Activated naive CD8-positive, alpha-beta T cell treated with anti-CD3 and anti-CD28 coated beads, Interleukin-2, amount 50 U/mL, for 24 hours (primary cell): ENCODE measurements at regions not wholly inside any gene's neighbourhood (a gene's known extent, or its start where the extent isn't known, plus 50 kb on each side); places are given as distances from the start of the nearest gene placed in this dataset.

Experiments used
- ATAC-seq: fragments of 150-1000 bp; cut with Tn5 transposase; one replicate; pipeline ENCODE4 v1.10.0; 2021
- DNase-seq: peaks from one replicate; pipeline ENCODE4 v3.0.0; 2021
- H3K27ac Mint-ChIP-seq: one replicate; pipeline ENCODE4 v1.8.0; 2021; ENCODE audit warnings: mild to moderate bottlenecking, mixed read lengths
- H3K27me3 Mint-ChIP-seq: one replicate; pipeline ENCODE4 v1.8.0; 2021; ENCODE audit warnings: mixed read lengths
- H3K36me3 Mint-ChIP-seq: one replicate; pipeline ENCODE4 v1.8.0; 2021; ENCODE audit warnings: low read depth, mixed read lengths
- H3K4me1 Mint-ChIP-seq: one replicate; pipeline ENCODE4 v1.8.0; 2021; ENCODE audit warnings: mixed read lengths
- H3K4me3 Mint-ChIP-seq: one replicate; pipeline ENCODE4 v1.8.0; 2021; ENCODE audit warnings: mild to moderate bottlenecking, moderate library complexity, mixed read lengths
- H3K9me3 Mint-ChIP-seq: one replicate; pipeline ENCODE4 v1.8.0; 2021; ENCODE audit warnings: mixed read lengths

GRCh38 chr14:34254571-34254970 lies 207.5 kb downstream of the SPTSSA start:
- Mint-ChIP-seq H3K36me3 (no peaks in the 10 kb centered on the region), H3K4me3 (no peak overlapping the region), H3K4me1 (no peaks in the 10 kb centered on the region), H3K9me3 (no peaks in the 10 kb centered on the region), H3K27ac (no peak overlapping the region), H3K27me3 (peaks cover 2% of the 10 kb centered on the region)
- DNase-seq (no peak), ATAC-seq (no peak)

GRCh38 chr14:34254031-34254430 lies 208.0 kb downstream of the SPTSSA start:
- no peak overlapping the region for H3K27ac Mint-ChIP-seq

GRCh38 chr14:34252227-34252626 lies 209.8 kb downstream of the SPTSSA start:
- no peak for ATAC-seq
- no peaks in the 10 kb centered on the region for H3K4me1 Mint-ChIP-seq
- H3K4me3 Mint-ChIP-seq, result no peak overlapping the region
- no peaks in the 10 kb centered on the region for H3K36me3 Mint-ChIP-seq
- H3K27ac Mint-ChIP-seq, result no peak overlapping the region
- peaks cover 2% of the 10 kb centered on the region for H3K27me3 Mint-ChIP-seq
- H3K9me3 Mint-ChIP-seq, result no peaks in the 10 kb centered on the region
- no peak for DNase-seq

More at GRCh38 chr14:34254031-34254430, 208.0 kb downstream of the SPTSSA start:
- no peak for DNase-seq
- no peak for ATAC-seq
- no peak overlapping the region for H3K4me3 Mint-ChIP-seq
- no peaks in the 10 kb centered on the region for H3K4me1 Mint-ChIP-seq
- H3K36me3 Mint-ChIP-seq, result no peaks in the 10 kb centered on the region
- H3K27me3 Mint-ChIP-seq, result peaks cover 2% of the 10 kb centered on the region
- no peaks in the 10 kb centered on the region for H3K9me3 Mint-ChIP-seq

GRCh38 chr14:34251662-34252061 lies 210.4 kb downstream of the SPTSSA start:
- peaks cover 2% of the 10 kb centered on the region for H3K27me3 Mint-ChIP-seq
- no peak overlapping the region for H3K27ac Mint-ChIP-seq
- H3K4me3 Mint-ChIP-seq, result no peak overlapping the region
- ATAC-seq (no peak), DNase-seq (no peak)
- H3K9me3 Mint-ChIP-seq, result no peaks in the 10 kb centered on the region
- no peaks in the 10 kb centered on the region for H3K36me3 Mint-ChIP-seq
- no peaks in the 10 kb centered on the region for H3K4me1 Mint-ChIP-seq

GRCh38 chr14:34250959-34251358 lies 211.1 kb downstream of the SPTSSA start:
- Mint-ChIP-seq H3K4me3 (no peak overlapping the region), H3K9me3 (no peaks in the 10 kb centered on the region), H3K27ac (no peak overlapping the region), H3K27me3 (peaks cover 5% of the 10 kb centered on the region), H3K4me1 (no peaks in the 10 kb centered on the region), H3K36me3 (no peaks in the 10 kb centered on the region)
- ATAC-seq, result no peak
- no peak for DNase-seq

- ATAC-seq (no peak), DNase-seq (no peak)
- no peak overlapping the region for H3K4me3 Mint-ChIP-seq
- H3K4me1 Mint-ChIP-seq, result no peaks in the 10 kb centered on the region
- H3K36me3 Mint-ChIP-seq, result no peaks in the 10 kb centered on the region
- H3K27me3 Mint-ChIP-seq, result peaks cover 10% of the 10 kb centered on the region
- no peaks in the 10 kb centered on the region for H3K9me3 Mint-ChIP-seq
- H3K27ac Mint-ChIP-seq, result no peak overlapping the region
Measured at GRCh38 chr14:34247605-34248004, 214.4 kb downstream of the SPTSSA start.

- Mint-ChIP-seq H3K27me3 (peaks cover 16% of the 10 kb centered on the region), H3K9me3 (no peaks in the 10 kb centered on the region), H3K4me1 (no peaks in the 10 kb centered on the region), H3K36me3 (no peaks in the 10 kb centered on the region), H3K4me3 (no peak overlapping the region), H3K27ac (no peak overlapping the region)
- no peak for ATAC-seq
- no peak for DNase-seq
Measured at GRCh38 chr14:34246206-34246605, 215.8 kb downstream of the SPTSSA start.

- H3K36me3 Mint-ChIP-seq, result no peaks in the 10 kb centered on the region
- H3K27ac Mint-ChIP-seq, result no peak overlapping the region
- DNase-seq, result no peak
- H3K27me3 Mint-ChIP-seq, result peaks cover 16% of the 10 kb centered on the region
- no peaks in the 10 kb centered on the region for H3K9me3 Mint-ChIP-seq
- ATAC-seq, result no peak
- no peaks in the 10 kb centered on the region for H3K4me1 Mint-ChIP-seq
- no peak overlapping the region for H3K4me3 Mint-ChIP-seq
Measured at GRCh38 chr14:34243401-34243800, 218.6 kb downstream of the SPTSSA start.

- no peak overlapping the region for H3K4me3 Mint-ChIP-seq
- no peak overlapping the region for H3K27ac Mint-ChIP-seq
- H3K9me3 Mint-ChIP-seq, result no peaks in the 10 kb centered on the region
- H3K4me1 Mint-ChIP-seq, result no peaks in the 10 kb centered on the region
- peaks cover 18% of the 10 kb centered on the region for H3K27me3 Mint-ChIP-seq
- H3K36me3 Mint-ChIP-seq, result no peaks in the 10 kb centered on the region
- ATAC-seq, result no peak
- no peak for DNase-seq
Measured at GRCh38 chr14:34243001-34243400, 219.0 kb downstream of the SPTSSA start.

- Mint-ChIP-seq H3K9me3 (no peaks in the 10 kb centered on the region), H3K27me3 (peaks cover 16% of the 10 kb centered on the region), H3K27ac (no peak overlapping the region), H3K4me3 (no peak overlapping the region), H3K36me3 (no peaks in the 10 kb centered on the region), H3K4me1 (no peaks in the 10 kb centered on the region)
- no peak for ATAC-seq
- DNase-seq, result no peak
Measured at GRCh38 chr14:34241185-34241711, 220.8 kb downstream of the SPTSSA start.

- Mint-ChIP-seq H3K9me3 (no peaks in the 10 kb centered on the region), H3K4me3 (no peak overlapping the region), H3K27me3 (peaks cover 11% of the 10 kb centered on the region), H3K36me3 (no peaks in the 10 kb centered on the region), H3K4me1 (no peaks in the 10 kb centered on the region), H3K27ac (no peak overlapping the region)
- no peak for DNase-seq
- no peak for ATAC-seq
Measured at GRCh38 chr14:34238610-34239009, 223.4 kb downstream of the SPTSSA start.

- H3K9me3 Mint-ChIP-seq, result no peaks in the 10 kb centered on the region
- no peaks in the 10 kb centered on the region for H3K4me1 Mint-ChIP-seq
- DNase-seq, result no peak
- no peak overlapping the region for H3K27ac Mint-ChIP-seq
- ATAC-seq, result no peak
- no peak overlapping the region for H3K4me3 Mint-ChIP-seq
- no peaks in the 10 kb centered on the region for H3K36me3 Mint-ChIP-seq
- peaks cover 10% of the 10 kb centered on the region for H3K27me3 Mint-ChIP-seq
Measured at GRCh38 chr14:34237677-34238076, 224.4 kb downstream of the SPTSSA start.

- ATAC-seq (no peak), DNase-seq (no peak)
- Mint-ChIP-seq H3K9me3 (no peaks in the 10 kb centered on the region), H3K27me3 (peaks cover 12% of the 10 kb centered on the region), H3K4me1 (no peaks in the 10 kb centered on the region), H3K4me3 (no peak overlapping the region), H3K27ac (no peak overlapping the region), H3K36me3 (no peaks in the 10 kb centered on the region)
Measured at GRCh38 chr14:34237081-34237480, 225.0 kb downstream of the SPTSSA start.

- Mint-ChIP-seq H3K27me3 (peaks cover 5% of the 10 kb centered on the region), H3K36me3 (no peaks in the 10 kb centered on the region), H3K9me3 (no peaks in the 10 kb centered on the region), H3K4me1 (no peaks in the 10 kb centered on the region), H3K4me3 (no peak overlapping the region), H3K27ac (no peak overlapping the region)
- no peak for DNase-seq
- no peak for ATAC-seq
Measured at GRCh38 chr14:34235643-34236300, 226.3 kb downstream of the SPTSSA start.

- Mint-ChIP-seq H3K27me3 (peaks cover 5% of the 10 kb centered on the region), H3K9me3 (no peaks in the 10 kb centered on the region), H3K4me1 (no peaks in the 10 kb centered on the region)
Measured at GRCh38 chr14:34234258-34234657, 227.8 kb downstream of the SPTSSA start.

GRCh38 chr14:34233619-34234018 lies 228.4 kb downstream of the SPTSSA start:
- Mint-ChIP-seq H3K27ac (no peak overlapping the region), H3K27me3 (peaks cover 5% of the 10 kb centered on the region), H3K36me3 (no peaks in the 10 kb centered on the region), H3K4me1 (no peaks in the 10 kb centered on the region), H3K4me3 (no peak overlapping the region), H3K9me3 (no peaks in the 10 kb centered on the region)
- DNase-seq (no peak), ATAC-seq (no peak)

More at GRCh38 chr14:34234258-34234657, 227.8 kb downstream of the SPTSSA start:
- no peaks in the 10 kb centered on the region for H3K36me3 Mint-ChIP-seq
- no peak overlapping the region for H3K4me3 Mint-ChIP-seq
- ATAC-seq (no peak), DNase-seq (no peak)
- no peak overlapping the region for H3K27ac Mint-ChIP-seq
